ENCODE measurements at regions not wholly inside any gene's neighbourhood (a gene's known extent, or its start where the extent isn't known, plus 50 kb on each side); places are given as distances from the start of the nearest gene placed in this dataset.

- DNase-seq (ENCODE audit: low spot score) = no peak
- in situ Hi-C loops (cut with MboI; ENCODE audit: low sequenced_read_pairs, unreplicated experiment) = no loop called here
- TF ChIP-seq CTCF (IDR thresholded peaks at IDR 0.05; ENCODE audit: borderline replicate concordance, control extremely low read depth, extremely low read depth, insufficient read depth, missing control alignments) = no peak
Measured at GRCh38 chr3:163692494-163692893, 1385.8 kb downstream of the SI start.

DNA sequence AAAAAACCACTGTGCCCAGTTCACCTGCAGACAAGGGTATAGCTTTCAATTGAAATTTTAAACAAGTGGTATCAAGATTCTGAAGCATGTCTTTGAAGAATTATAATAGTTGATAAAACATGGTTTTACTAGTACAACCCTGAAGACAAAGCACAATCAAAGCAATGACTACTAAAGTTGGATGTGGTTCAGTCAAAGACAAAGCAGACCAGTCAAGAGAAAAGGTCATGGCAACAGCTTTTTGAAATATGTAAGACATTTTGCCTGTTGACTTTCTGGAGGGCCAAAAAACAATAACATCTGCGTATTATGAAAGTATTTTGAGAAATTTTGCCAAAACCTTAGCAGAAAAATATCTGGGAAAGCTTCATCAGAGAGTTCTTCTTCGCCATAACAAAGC is 1393.6 kb downstream of the SI start:
- DNase-seq (ENCODE audit: low spot score) = no peak
- in situ Hi-C loops (cut with MboI; ENCODE audit: low sequenced_read_pairs, unreplicated experiment) = no loop called here
- no peak for TF ChIP-seq CTCF (IDR thresholded peaks at IDR 0.05; ENCODE audit: borderline replicate concordance, control extremely low read depth, extremely low read depth, insufficient read depth, missing control alignments)

DNA sequence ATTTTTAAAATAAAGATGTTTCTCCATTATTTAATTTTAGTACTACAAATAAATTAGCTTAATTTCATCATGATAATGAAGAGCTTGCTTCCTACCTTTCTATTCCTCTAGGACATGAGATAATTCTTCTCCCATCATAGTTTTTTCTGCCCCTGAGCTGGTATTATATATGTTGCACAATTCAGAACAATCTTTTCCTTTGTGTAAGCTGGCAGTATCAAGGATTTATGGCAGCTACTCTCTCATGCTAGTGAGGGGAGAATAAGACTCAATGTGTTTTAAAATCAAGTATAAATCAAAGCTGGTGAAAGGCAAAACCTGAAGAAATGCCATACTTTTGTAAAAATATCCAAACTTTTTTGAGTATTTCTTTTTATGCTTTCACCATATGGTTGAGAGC is 1405.3 kb downstream of the SI start:
- in situ Hi-C loops (cut with MboI; ENCODE audit: low sequenced_read_pairs, unreplicated experiment) = no loop called here
- no peak for DNase-seq (ENCODE audit: low spot score)
- TF ChIP-seq CTCF (IDR thresholded peaks at IDR 0.05; ENCODE audit: borderline replicate concordance, control extremely low read depth, extremely low read depth, insufficient read depth, missing control alignments) = no peak

DNA sequence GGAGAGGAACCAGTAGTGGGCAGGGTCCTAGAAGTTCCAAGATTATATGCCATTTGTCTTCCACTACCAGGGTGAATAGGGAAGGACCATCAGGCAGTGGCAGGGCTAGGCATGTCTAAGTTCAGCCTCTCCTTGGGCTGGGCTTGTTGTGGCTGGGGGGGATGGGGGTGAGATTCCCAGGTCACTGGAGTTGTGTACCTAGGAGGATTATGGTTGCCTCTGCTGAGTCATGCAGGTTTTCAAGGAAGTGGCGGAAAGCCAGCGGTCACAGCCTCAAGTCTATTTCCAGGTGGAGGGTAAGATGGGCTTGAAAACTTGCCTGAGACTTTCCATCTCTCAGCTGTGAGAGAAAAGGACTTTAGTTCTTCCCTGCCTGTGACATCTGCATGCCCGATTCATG is 1407.1 kb downstream of the SI start:
- TF ChIP-seq CTCF (IDR thresholded peaks at IDR 0.05; ENCODE audit: borderline replicate concordance, control extremely low read depth, extremely low read depth, insufficient read depth, missing control alignments) = no peak

GRCh38 chr3:163664466-163664865 is 1413.8 kb downstream of the SI start:
- TF ChIP-seq CTCF (IDR thresholded peaks at IDR 0.05; ENCODE audit: borderline replicate concordance, control extremely low read depth, extremely low read depth, insufficient read depth, missing control alignments) = no peak
- DNase-seq (ENCODE audit: low spot score) = no peak
- in situ Hi-C loops (cut with MboI; ENCODE audit: low sequenced_read_pairs, unreplicated experiment) = no loop called here

More for the DNA sequence above, 1407.1 kb downstream of the SI start:
- in situ Hi-C loops (cut with MboI; ENCODE audit: low sequenced_read_pairs, unreplicated experiment) = no loop called here
- DNase-seq (ENCODE audit: low spot score) = no peak

GRCh38 chr3:163657088-163657487 is 1421.2 kb downstream of the SI start:
- no peak for TF ChIP-seq CTCF (IDR thresholded peaks at IDR 0.05; ENCODE audit: borderline replicate concordance, control extremely low read depth, extremely low read depth, insufficient read depth, missing control alignments)
- in situ Hi-C loops (cut with MboI; ENCODE audit: low sequenced_read_pairs, unreplicated experiment) = no loop called here
- no peak for DNase-seq (ENCODE audit: low spot score)

DNA sequence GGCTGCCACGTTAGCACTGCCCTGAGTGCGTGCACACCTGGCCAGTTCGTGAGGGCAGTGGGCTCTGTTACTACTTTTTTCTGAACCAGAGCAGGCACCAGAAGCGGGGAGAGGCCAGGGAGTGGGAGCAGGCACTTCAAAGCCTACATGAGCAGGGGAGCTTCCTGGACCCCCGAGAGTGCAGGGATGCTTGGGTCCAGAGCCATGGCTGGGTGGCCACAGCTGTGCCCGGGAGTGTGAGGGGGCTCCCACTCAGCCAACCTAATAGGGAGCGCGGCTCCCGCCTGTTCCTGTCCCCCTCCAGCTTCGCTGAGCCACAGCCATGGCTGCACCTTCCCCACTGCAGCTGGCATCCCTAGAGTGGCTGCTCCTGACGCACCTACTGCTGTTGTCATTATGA is 1423.3 kb downstream of the SI start:
- in situ Hi-C loops (cut with MboI; ENCODE audit: low sequenced_read_pairs, unreplicated experiment) = no loop called here
- no peak for DNase-seq (ENCODE audit: low spot score)
- TF ChIP-seq CTCF (IDR thresholded peaks at IDR 0.05; ENCODE audit: borderline replicate concordance, control extremely low read depth, extremely low read depth, insufficient read depth, missing control alignments) = no peak
